ENCODE measurements at regions not wholly inside any gene's neighbourhood (a gene's known extent, or its start where the extent isn't known, plus 50 kb on each side); places are given as distances from the start of the nearest gene placed in this dataset.

DNA sequence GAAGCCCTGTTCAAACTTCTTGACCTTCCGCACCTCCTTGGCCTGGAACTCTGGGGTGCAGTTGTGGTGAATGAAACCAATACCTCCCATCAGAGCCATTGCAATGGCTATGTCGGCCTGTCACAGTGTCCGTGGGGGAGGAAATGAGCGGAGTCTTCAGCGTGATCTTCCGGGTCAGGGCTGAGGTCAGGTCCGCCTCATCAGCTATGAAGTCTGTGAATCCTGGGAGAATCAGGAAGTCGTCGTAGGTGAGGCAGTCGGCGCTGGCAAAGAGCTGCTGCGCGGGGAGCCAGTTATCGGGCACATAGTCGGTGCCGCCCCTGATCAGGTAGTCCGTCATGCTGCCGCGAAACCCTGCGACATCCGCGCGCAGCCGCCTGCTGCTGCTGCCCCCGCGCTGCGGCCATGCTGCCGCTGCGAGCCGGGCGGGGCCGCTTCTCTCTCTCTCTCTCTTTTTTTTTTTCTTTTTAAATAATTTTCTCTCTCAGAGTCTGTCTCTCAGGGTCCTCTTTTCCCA is 154.1 kb upstream of the ZSWIM2 start (continued):
- TF ChIP-seq, protein P1, sequence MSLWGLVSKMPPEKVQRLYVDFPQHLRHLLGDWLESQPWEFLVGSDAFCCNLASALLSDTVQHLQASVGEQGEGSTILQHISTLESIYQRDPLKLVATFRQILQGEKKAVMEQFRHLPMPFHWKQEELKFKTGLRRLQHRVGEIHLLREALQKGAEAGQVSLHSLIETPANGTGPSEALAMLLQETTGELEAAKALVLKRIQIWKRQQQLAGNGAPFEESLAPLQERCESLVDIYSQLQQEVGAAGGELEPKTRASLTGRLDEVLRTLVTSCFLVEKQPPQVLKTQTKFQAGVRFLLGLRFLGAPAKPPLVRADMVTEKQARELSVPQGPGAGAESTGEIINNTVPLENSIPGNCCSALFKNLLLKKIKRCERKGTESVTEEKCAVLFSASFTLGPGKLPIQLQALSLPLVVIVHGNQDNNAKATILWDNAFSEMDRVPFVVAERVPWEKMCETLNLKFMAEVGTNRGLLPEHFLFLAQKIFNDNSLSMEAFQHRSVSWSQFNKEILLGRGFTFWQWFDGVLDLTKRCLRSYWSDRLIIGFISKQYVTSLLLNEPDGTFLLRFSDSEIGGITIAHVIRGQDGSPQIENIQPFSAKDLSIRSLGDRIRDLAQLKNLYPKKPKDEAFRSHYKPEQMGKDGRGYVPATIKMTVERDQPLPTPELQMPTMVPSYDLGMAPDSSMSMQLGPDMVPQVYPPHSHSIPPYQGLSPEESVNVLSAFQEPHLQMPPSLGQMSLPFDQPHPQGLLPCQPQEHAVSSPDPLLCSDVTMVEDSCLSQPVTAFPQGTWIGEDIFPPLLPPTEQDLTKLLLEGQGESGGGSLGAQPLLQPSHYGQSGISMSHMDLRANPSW (CRISPR knock-in tag; IDR thresholded peaks at IDR 0.05), result peak; percentile 62; the same call in 1 of the 2 replicates
- peak in 1 of 2 experiments; percentile 81; a peak in 1 of 4 replicates for TF ChIP-seq KDM4B (IDR thresholded peaks at IDR 0.05; ENCODE audit: borderline replicate concordance in 2 of 2, low read depth in 1 of 2)
- TF ChIP-seq MYC (IDR thresholded peaks at IDR 0.05; ENCODE audit: low read depth, low read length), result peak; percentile 79
- TF ChIP-seq MYC (CRISPR knock-in tag; IDR thresholded peaks at IDR 0.05; ENCODE audit: borderline replicate concordance, low read depth), result peak; percentile 13; the same call in 1 of the 2 replicates
- 0 out of 2 replicates have a peak, but pooled peaks have one; percentile 18 for TF ChIP-seq LEF1 (IDR thresholded peaks at IDR 0.05)
- TF ChIP-seq GTF2E2 (tag; IDR thresholded peaks at IDR 0.05), result 0 out of 2 replicates have a peak, but pooled peaks have one; percentile 46
- no peak for TF ChIP-seq KDM2B (CRISPR knock-in tag; IDR thresholded peaks at IDR 0.05)
- peak; percentile 37 for TF ChIP-seq CCNT2 (IDR thresholded peaks at IDR 0.05; ENCODE audit: borderline replicate concordance, extremely low read depth, insufficient read length, low read depth, low read length)
- peak; percentile 64; the same call in 1 of the 2 replicates for TF ChIP-seq NFXL1 (CRISPR knock-in tag; IDR thresholded peaks at IDR 0.05)
- TF ChIP-seq TAF9B (IDR thresholded peaks at IDR 0.05; ENCODE audit: partially characterized antibody), result peak; percentile 60
- no peak for TF ChIP-seq PURB (CRISPR knock-in tag; IDR thresholded peaks at IDR 0.05; ENCODE audit: low read depth)
- peak; percentile 60; the same call in 1 of the 2 replicates for TF ChIP-seq MTA3 (IDR thresholded peaks at IDR 0.05; ENCODE audit: borderline replicate concordance)
- peak; percentile 94 for TF ChIP-seq GABPA (tag; conservative IDR thresholded peaks at IDR 0.05; ENCODE audit: low read depth)
- TF ChIP-seq, protein P2, sequence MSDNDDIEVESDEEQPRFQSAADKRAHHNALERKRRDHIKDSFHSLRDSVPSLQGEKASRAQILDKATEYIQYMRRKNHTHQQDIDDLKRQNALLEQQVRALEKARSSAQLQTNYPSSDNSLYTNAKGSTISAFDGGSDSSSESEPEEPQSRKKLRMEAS (CRISPR knock-in tag; IDR thresholded peaks at IDR 0.05), result peak; percentile 65; the same call in 1 of the 2 replicates
- peak; percentile 12; the same call in 1 of the 2 replicates for TF ChIP-seq ZNF239 (CRISPR knock-in tag; IDR thresholded peaks at IDR 0.05)
- TF ChIP-seq ZNF707 (CRISPR knock-in tag; conservative IDR thresholded peaks at IDR 0.05), result no peak
- TF ChIP-seq, protein P3, sequence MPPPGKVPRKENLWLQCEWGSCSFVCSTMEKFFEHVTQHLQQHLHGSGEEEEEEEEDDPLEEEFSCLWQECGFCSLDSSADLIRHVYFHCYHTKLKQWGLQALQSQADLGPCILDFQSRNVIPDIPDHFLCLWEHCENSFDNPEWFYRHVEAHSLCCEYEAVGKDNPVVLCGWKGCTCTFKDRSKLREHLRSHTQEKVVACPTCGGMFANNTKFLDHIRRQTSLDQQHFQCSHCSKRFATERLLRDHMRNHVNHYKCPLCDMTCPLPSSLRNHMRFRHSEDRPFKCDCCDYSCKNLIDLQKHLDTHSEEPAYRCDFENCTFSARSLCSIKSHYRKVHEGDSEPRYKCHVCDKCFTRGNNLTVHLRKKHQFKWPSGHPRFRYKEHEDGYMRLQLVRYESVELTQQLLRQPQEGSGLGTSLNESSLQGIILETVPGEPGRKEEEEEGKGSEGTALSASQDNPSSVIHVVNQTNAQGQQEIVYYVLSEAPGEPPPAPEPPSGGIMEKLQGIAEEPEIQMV (tag; conservative IDR thresholded peaks at IDR 0.05; ENCODE audit: low read depth), result no peak; the same call in 1 of the 2 replicates
- TF ChIP-seq POLR2H (tag; IDR thresholded peaks at IDR 0.05; ENCODE audit: low read depth), result peak; percentile 44; the same call in 1 of the 2 replicates
- peak; percentile 93 for TF ChIP-seq RBFOX2 (IDR thresholded peaks at IDR 0.05; ENCODE audit: low read depth, low read length)
- TF ChIP-seq ATF7 (IDR thresholded peaks at IDR 0.05), result peak; percentile 52; the same call in 1 of the 2 replicates
- peak; percentile 70 for TF ChIP-seq POLR2B (IDR thresholded peaks at IDR 0.05; ENCODE audit: low read depth, partially characterized antibody)
- peak; percentile 48; the same call in 1 of the 2 replicates for TF ChIP-seq POLR2AphosphoS5 (IDR thresholded peaks at IDR 0.05; ENCODE audit: control insufficient read depth, insufficient read depth, low read depth, low read length)
- TF ChIP-seq ZNF3 (CRISPR knock-in tag; IDR thresholded peaks at IDR 0.05), result no peak
- peak; percentile 77 for TF ChIP-seq ZNF197 (CRISPR knock-in tag; IDR thresholded peaks at IDR 0.05; ENCODE audit: low read depth)
- peak; percentile 14; the same call in 1 of the 2 replicates for TF ChIP-seq MBD2 (IDR thresholded peaks at IDR 0.05; ENCODE audit: borderline replicate concordance, low read depth)

All from K562 (cell line).